ENCODE measurements at regions not wholly inside any gene's neighbourhood (a gene's known extent, or its start where the extent isn't known, plus 50 kb on each side); places are given as distances from the start of the nearest gene placed in this dataset.

DNA sequence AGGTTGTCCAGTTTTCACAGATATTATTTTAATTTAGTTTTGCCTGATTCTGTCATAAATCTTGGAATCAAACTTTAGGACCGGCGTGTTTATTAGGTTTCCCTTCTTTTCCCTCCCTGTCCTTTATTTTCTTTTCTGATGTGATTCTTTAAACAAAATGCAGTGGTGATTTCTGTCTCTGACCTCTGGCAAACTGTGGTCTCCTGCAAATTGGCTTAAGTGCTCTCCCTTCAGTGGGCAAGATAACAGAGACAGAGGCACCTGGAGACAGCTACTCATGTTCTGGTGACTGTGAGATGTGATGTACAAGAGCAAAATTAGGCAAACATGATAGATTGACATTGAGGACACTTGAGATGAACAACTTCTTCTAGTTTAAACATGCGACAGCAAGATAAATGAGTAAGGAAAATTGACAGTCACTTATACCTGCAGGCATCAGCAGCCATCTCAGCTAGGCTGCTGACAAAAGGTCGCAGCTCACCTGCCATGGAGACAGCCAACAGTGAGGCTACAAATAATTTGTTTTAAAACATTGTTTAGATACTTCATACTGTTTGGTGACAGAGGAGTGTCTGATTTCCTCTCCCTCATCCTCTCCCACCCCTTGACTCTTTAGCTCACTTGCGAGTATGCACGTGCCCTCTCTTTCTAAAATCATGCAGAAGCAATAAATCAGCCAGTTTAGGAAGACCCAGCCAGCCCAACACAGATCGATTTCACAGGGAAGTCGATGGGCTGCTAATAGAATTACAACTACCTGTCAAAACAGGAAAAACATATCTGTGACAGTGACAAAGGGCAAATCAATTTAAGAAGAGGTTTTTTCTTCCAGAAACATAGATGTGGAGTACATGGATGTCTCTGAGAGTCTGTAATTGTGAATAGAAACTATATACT, 63.4 kb upstream of the MAP3K7 start:
- Histone ChIP-seq H3K27ac (ENCODE audit: low read depth in 1 of 3, low read length in 2 of 3) (no peak overlapping the region), H3K4me1 (ENCODE audit: control insufficient read depth in 3 of 3, insufficient read depth in 2 of 3, low read depth in 1 of 3, low read length in 2 of 3) (no peaks in the 10 kb centered on the region), H3K4me3 (ENCODE audit: low read depth in 1 of 3, low read length in 3 of 3) (no peak overlapping the region), H3K9me3 (ENCODE audit: control insufficient read depth in 2 of 2, insufficient read depth in 1 of 2, low read depth in 1 of 2, low read length in 1 of 2) (no peaks in the 10 kb centered on the region), H3K36me3 (ENCODE audit: control insufficient read depth in 3 of 3, insufficient read depth in 2 of 3, low read depth in 1 of 3, low read length in 3 of 3) (no peaks in the 10 kb centered on the region), H3K27me3 (ENCODE audit: control insufficient read depth in 3 of 3, insufficient read depth in 3 of 3, low read length in 3 of 3) (no peaks in the 10 kb centered on the region)
- no peak for FAIRE-seq
- no peak for DNase-seq
- WGBS, 3 donors, result 55 to 61% (median 58%) methylated on average over 8 of the region's 8 CpGs

DNA sequence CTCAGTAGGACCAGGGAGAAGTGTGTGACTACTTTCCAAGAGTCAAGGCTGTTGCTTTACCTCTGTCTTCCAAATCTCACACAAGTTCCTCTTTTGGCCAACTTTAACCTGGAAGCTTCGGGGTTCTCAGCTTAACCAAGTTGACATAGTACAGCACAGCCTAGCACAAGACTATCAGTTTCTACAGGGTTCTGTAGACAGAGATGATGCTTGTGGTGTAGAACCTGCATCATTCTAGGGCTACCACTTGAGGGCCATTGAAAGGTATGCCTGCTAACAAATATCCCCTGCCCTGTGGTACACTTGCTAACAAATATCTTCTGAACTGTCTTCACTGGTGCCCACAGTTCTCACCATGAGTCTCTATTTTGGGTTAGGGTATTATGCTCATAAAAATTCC, 62.0 kb upstream of the MAP3K7 start:
- H3K4me3 ChIP-seq (ENCODE audit: low read depth in 1 of 3, low read length in 3 of 3), result no peak overlapping the region
- H3K9me3 ChIP-seq (ENCODE audit: control insufficient read depth in 2 of 2, insufficient read depth in 1 of 2, low read depth in 1 of 2, low read length in 1 of 2), result no peaks in the 10 kb centered on the region
- H3K4me1 ChIP-seq (ENCODE audit: control insufficient read depth in 3 of 3, insufficient read depth in 2 of 3, low read depth in 1 of 3, low read length in 2 of 3), result no peaks in the 10 kb centered on the region
- no peaks in the 10 kb centered on the region for H3K27me3 ChIP-seq (ENCODE audit: control insufficient read depth in 3 of 3, insufficient read depth in 3 of 3, low read length in 3 of 3)
- no peak overlapping the region for H3K27ac ChIP-seq (ENCODE audit: low read depth in 1 of 3, low read length in 2 of 3)
- no peak for DNase-seq
- no peak for FAIRE-seq
- WGBS, 3 donors, result 75 to 91% (median 82%) methylated on average over 1 of the region's 1 CpG
- H3K36me3 ChIP-seq (ENCODE audit: control insufficient read depth in 3 of 3, insufficient read depth in 2 of 3, low read depth in 1 of 3, low read length in 3 of 3), result no peaks in the 10 kb centered on the region

- no peaks in the 10 kb centered on the region for H3K9me3 ChIP-seq (ENCODE audit: control insufficient read depth in 2 of 2, insufficient read depth in 1 of 2, low read depth in 1 of 2, low read length in 1 of 2)
- no peaks in the 10 kb centered on the region for H3K36me3 ChIP-seq (ENCODE audit: control insufficient read depth in 3 of 3, insufficient read depth in 2 of 3, low read depth in 1 of 3, low read length in 3 of 3)
- H3K4me1 ChIP-seq (ENCODE audit: control insufficient read depth in 3 of 3, insufficient read depth in 2 of 3, low read depth in 1 of 3, low read length in 2 of 3), result no peaks in the 10 kb centered on the region
- DNase-seq, result no peak
- H3K27me3 ChIP-seq (ENCODE audit: control insufficient read depth in 3 of 3, insufficient read depth in 3 of 3, low read length in 3 of 3), result no peaks in the 10 kb centered on the region
- no peak overlapping the region for H3K27ac ChIP-seq (ENCODE audit: low read depth in 1 of 3, low read length in 2 of 3)
- FAIRE-seq, result no peak
- WGBS, 3 donors, result 22 to 52% (median 34%) methylated on average over 1 of the region's 1 CpG
- H3K4me3 ChIP-seq (ENCODE audit: low read depth in 1 of 3, low read length in 3 of 3), result no peak overlapping the region
Measured at GRCh38 chr6:90646940-90647339, 60.1 kb upstream of the MAP3K7 start.

- FAIRE-seq (no peak), DNase-seq (no peak)
- no peaks in the 10 kb centered on the region for H3K4me1 ChIP-seq (ENCODE audit: control insufficient read depth in 3 of 3, insufficient read depth in 2 of 3, low read depth in 1 of 3, low read length in 2 of 3)
- WGBS, 3 donors, result 34 to 68% (median 43%) methylated on average over 4 of the region's 4 CpGs
- no peak overlapping the region for H3K27ac ChIP-seq (ENCODE audit: low read depth in 1 of 3, low read length in 2 of 3)
- H3K36me3 ChIP-seq (ENCODE audit: control insufficient read depth in 3 of 3, insufficient read depth in 2 of 3, low read depth in 1 of 3, low read length in 3 of 3), result no peaks in the 10 kb centered on the region
- H3K9me3 ChIP-seq (ENCODE audit: control insufficient read depth in 2 of 2, insufficient read depth in 1 of 2, low read depth in 1 of 2, low read length in 1 of 2), result no peaks in the 10 kb centered on the region
- no peaks in the 10 kb centered on the region for H3K27me3 ChIP-seq (ENCODE audit: control insufficient read depth in 3 of 3, insufficient read depth in 3 of 3, low read length in 3 of 3)
- H3K4me3 ChIP-seq (ENCODE audit: low read depth in 1 of 3, low read length in 3 of 3), result no peak overlapping the region
Measured at GRCh38 chr6:90645634-90646033, 58.8 kb upstream of the MAP3K7 start.

DNA sequence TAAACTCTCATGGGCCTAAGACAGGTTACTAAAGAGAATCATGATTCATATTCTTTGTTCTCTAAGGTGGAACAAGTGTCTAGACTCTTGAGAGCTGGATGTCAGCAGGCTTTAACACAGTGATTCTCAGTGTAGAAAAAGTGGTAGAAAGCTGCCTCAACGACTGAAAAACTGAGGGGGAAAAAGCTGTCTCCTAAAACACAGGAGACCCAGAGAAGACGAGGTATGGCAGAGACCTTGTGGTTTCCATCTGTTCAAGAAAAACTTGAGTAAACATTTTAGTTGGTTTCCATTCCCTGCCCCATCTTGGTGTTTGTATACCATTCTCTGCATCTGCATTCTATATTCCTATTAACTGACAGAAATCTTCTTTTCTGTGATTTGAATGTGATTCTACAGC, 57.6 kb upstream of the MAP3K7 start:
- H3K27ac ChIP-seq (ENCODE audit: low read depth in 1 of 3, low read length in 2 of 3), result no peak overlapping the region
- H3K36me3 ChIP-seq (ENCODE audit: control insufficient read depth in 3 of 3, insufficient read depth in 2 of 3, low read depth in 1 of 3, low read length in 3 of 3), result no peaks in the 10 kb centered on the region
- no peaks in the 10 kb centered on the region for H3K9me3 ChIP-seq (ENCODE audit: control insufficient read depth in 2 of 2, insufficient read depth in 1 of 2, low read depth in 1 of 2, low read length in 1 of 2)
- no peaks in the 10 kb centered on the region for H3K27me3 ChIP-seq (ENCODE audit: control insufficient read depth in 3 of 3, insufficient read depth in 3 of 3, low read length in 3 of 3)
- H3K4me1 ChIP-seq (ENCODE audit: control insufficient read depth in 3 of 3, insufficient read depth in 2 of 3, low read depth in 1 of 3, low read length in 2 of 3), result no peaks in the 10 kb centered on the region
- no peak overlapping the region for H3K4me3 ChIP-seq (ENCODE audit: low read depth in 1 of 3, low read length in 3 of 3)
- no peak for DNase-seq
- no peak for FAIRE-seq
- 33 to 54% (median 50%) methylated on average over 2 of the region's 2 CpGs for WGBS, 3 donors

GRCh38 chr6:90643381-90643780, 56.5 kb upstream of the MAP3K7 start:
- Histone ChIP-seq H3K27me3 (ENCODE audit: control insufficient read depth in 3 of 3, insufficient read depth in 3 of 3, low read length in 3 of 3) (no peaks in the 10 kb centered on the region), H3K9me3 (ENCODE audit: control insufficient read depth in 2 of 2, insufficient read depth in 1 of 2, low read depth in 1 of 2, low read length in 1 of 2) (no peaks in the 10 kb centered on the region), H3K36me3 (ENCODE audit: control insufficient read depth in 3 of 3, insufficient read depth in 2 of 3, low read depth in 1 of 3, low read length in 3 of 3) (no peaks in the 10 kb centered on the region), H3K27ac (ENCODE audit: low read depth in 1 of 3, low read length in 2 of 3) (no peak overlapping the region), H3K4me1 (ENCODE audit: control insufficient read depth in 3 of 3, insufficient read depth in 2 of 3, low read depth in 1 of 3, low read length in 2 of 3) (no peaks in the 10 kb centered on the region), H3K4me3 (ENCODE audit: low read depth in 1 of 3, low read length in 3 of 3) (no peak overlapping the region)
- WGBS, 3 donors, result 47 to 66% (median 53%) methylated on average over 3 of the region's 3 CpGs
- DNase-seq (no peak), FAIRE-seq (no peak)

DNA sequence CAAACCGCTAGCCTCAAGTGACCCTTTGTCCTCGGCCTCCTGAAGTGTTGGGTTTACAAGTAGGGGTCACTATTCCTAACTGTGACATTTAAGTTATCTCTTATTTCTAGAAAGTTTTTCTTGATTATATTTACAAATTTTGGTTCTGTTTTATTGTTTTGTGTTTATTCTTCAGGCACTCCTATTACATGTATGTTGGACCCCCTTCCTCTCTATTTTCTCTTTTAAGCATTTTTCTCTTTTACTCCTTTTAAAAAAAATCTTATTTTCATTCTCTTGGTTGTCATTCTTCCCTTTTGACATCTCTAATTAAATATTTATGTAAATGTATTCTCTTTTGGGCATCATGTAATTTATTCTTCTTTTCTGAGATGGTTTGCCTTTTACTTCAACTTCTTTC, 50.4 kb upstream of the MAP3K7 start:
- Histone ChIP-seq H3K9me3 (ENCODE audit: control insufficient read depth in 2 of 2, insufficient read depth in 1 of 2, low read depth in 1 of 2, low read length in 1 of 2) (peaks cover 0 to 4% of the 10 kb centered on the region in 2 donors), H3K36me3 (ENCODE audit: control insufficient read depth in 3 of 3, insufficient read depth in 2 of 3, low read depth in 1 of 3, low read length in 3 of 3) (no peaks in the 10 kb centered on the region), H3K27ac (ENCODE audit: low read depth in 1 of 3, low read length in 2 of 3) (no peak overlapping the region), H3K4me1 (ENCODE audit: control insufficient read depth in 3 of 3, insufficient read depth in 2 of 3, low read depth in 1 of 3, low read length in 2 of 3) (no peaks in the 10 kb centered on the region), H3K27me3 (ENCODE audit: control insufficient read depth in 3 of 3, insufficient read depth in 3 of 3, low read length in 3 of 3) (no peaks in the 10 kb centered on the region), H3K4me3 (ENCODE audit: low read depth in 1 of 3, low read length in 3 of 3) (no peak overlapping the region)
- WGBS, 3 donors, result 73 to 100% (median 86%) methylated on average over 2 of the region's 2 CpGs
- FAIRE-seq (no peak), DNase-seq (no peak)
